ENCODE measurements at regions not wholly inside any gene's neighbourhood (a gene's known extent, or its start where the extent isn't known, plus 50 kb on each side); places are given as distances from the start of the nearest gene placed in this dataset.

DNA sequence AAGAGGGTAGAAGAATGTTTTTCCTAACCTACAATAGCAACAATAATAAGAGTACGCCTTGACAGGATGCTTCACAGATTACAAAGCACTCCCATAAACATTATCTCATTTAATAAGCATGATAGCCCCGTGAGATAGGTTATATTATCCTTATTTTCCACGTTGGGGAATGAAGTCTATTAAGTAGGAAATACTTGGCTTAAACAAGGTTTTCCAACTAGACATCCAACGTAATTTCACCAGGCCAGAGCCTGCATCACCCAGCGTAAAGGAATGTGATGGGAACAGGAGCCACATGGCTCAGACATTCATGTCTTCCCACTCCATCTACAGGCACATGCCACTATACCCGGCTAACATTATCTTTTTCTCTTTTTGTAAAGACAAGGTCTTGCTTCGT lies 223.4 kb upstream of the AMIGO2 start:
- Histone ChIP-seq H3K27ac (ENCODE audit: extremely low read length, insufficient read depth, low read length) (no peak overlapping the region), H2AFZ (ENCODE audit: low read length) (no peak overlapping the region), H3K9ac (ENCODE audit: insufficient read depth, low read depth, low read length) (no peak overlapping the region), H3K4me1 (ENCODE audit: insufficient read depth, low read length) (no peaks in the 10 kb centered on the region), H3K4me2 (ENCODE audit: low read depth, low read length) (no peak overlapping the region), H4K20me1 (ENCODE audit: insufficient read depth, low read length) (no peaks in the 10 kb centered on the region), H3K27me3 (ENCODE audit: control insufficient read depth in 1 of 2, insufficient read depth in 2 of 2, low read length in 2 of 2) (no peaks in the 10 kb centered on the region; a peak in 1 of 5 replicates), H3K9me3 (ENCODE audit: low read length) (no peaks in the 10 kb centered on the region), H3K4me3 (replicated peaks in 1 of 3; ENCODE audit: insufficient read depth in 1 of 3, low read depth in 2 of 3, low read length in 3 of 3) (no peak overlapping the region), H3K36me3 (replicated peaks in 1 of 2; ENCODE audit: control insufficient read depth in 1 of 2, insufficient read depth in 2 of 2, low read length in 2 of 2) (no peaks in the 10 kb centered on the region), H3K79me2 (ENCODE audit: insufficient read depth, low read length) (no peaks in the 10 kb centered on the region)
- intact Hi-C loops (cut with micrococcal nuclease; ENCODE audit: unreplicated experiment), result no loop called here
- FAIRE-seq, result no peak
- ChIA-PET CTCF (ENCODE audit: low intra/inter-chr PET ratio, low total read pairs) (no interaction called here), POLR2A (no interaction called here)
- TF ChIP-seq ZNF780A (CRISPR knock-in tag; IDR thresholded peaks at IDR 0.05) (no peak), GZF1 (CRISPR knock-in tag; IDR thresholded peaks at IDR 0.05) (no peak), GABPB1 (CRISPR knock-in tag; IDR thresholded peaks at IDR 0.05) (no peak), CREB1 (IDR thresholded peaks at IDR 0.05) (no peak), CREB1 (CRISPR knock-in tag; IDR thresholded peaks at IDR 0.05) (no peak)
- TF ChIP-seq, protein P1, sequence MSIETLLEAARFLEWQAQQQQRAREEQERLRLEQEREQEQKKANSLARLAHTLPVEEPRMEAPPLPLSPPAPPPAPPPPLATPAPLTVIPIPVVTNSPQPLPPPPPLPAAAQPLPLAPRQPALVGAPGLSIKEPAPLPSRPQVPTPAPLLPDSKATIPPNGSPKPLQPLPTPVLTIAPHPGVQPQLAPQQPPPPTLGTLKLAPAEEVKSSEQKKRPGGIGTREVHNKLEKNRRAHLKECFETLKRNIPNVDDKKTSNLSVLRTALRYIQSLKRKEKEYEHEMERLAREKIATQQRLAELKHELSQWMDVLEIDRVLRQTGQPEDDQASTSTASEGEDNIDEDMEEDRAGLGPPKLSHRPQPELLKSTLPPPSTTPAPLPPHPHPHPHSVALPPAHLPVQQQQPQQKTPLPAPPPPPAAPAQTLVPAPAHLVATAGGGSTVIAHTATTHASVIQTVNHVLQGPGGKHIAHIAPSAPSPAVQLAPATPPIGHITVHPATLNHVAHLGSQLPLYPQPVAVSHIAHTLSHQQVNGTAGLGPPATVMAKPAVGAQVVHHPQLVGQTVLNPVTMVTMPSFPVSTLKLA (IDR thresholded peaks at IDR 0.05), result peak; percentile 61
- no peak for ATAC-seq
- in situ Hi-C loops (cut with HindIII; ENCODE audit: extremely low pct_ligation_motif_present, low pct_unique_long_range_greater_than_20kb), result loop anchor here (25.0 kb wide), 1 partner anchor 966 kb away; no protein-coding TSS in a partner anchor
- DNase-seq (ENCODE audit: low spot score), result no peak
- 20% methylated on average over 7 of the region's 7 CpGs for whole genome bisulfite sequencing (ENCODE audit: low lambda C conversion rate)
- BruUV-seq (replicated peaks), result no TSS peak

- H3K79me2 ChIP-seq (ENCODE audit: insufficient read depth, low read length), result no peaks in the 10 kb centered on the region
- H3K9me3 ChIP-seq (ENCODE audit: low read length), result no peaks in the 10 kb centered on the region
- H3K36me3 ChIP-seq (replicated peaks in 1 of 2; ENCODE audit: control insufficient read depth in 1 of 2, insufficient read depth in 2 of 2, low read length in 2 of 2), result no peaks in the 10 kb centered on the region
- no peak overlapping the region for H3K27ac ChIP-seq (ENCODE audit: extremely low read length, insufficient read depth, low read length)
- ATAC-seq, result no peak
- no peak overlapping the region for H3K4me2 ChIP-seq (ENCODE audit: low read depth, low read length)
- H3K4me1 ChIP-seq (ENCODE audit: insufficient read depth, low read length), result no peaks in the 10 kb centered on the region
- ChIA-PET POLR2A (no interaction called here), CTCF (ENCODE audit: low intra/inter-chr PET ratio, low total read pairs) (no interaction called here)
- no peak overlapping the region for H2AFZ ChIP-seq (ENCODE audit: low read length)
- no peak overlapping the region for H3K9ac ChIP-seq (ENCODE audit: insufficient read depth, low read depth, low read length)
- no peaks in the 10 kb centered on the region; a peak in 1 of 5 replicates for H3K27me3 ChIP-seq (ENCODE audit: control insufficient read depth in 1 of 2, insufficient read depth in 2 of 2, low read length in 2 of 2)
- H3K4me3 ChIP-seq (replicated peaks in 1 of 3; ENCODE audit: insufficient read depth in 1 of 3, low read depth in 2 of 3, low read length in 3 of 3), result no peak overlapping the region
- no TSS peak for BruUV-seq (replicated peaks)
- DNase-seq (ENCODE audit: low spot score), result no peak
- intact Hi-C loops (cut with micrococcal nuclease; ENCODE audit: unreplicated experiment) (no loop called here), in situ Hi-C loops (cut with HindIII; ENCODE audit: extremely low pct_ligation_motif_present, low pct_unique_long_range_greater_than_20kb) (loop anchor here (25.0 kb wide), 1 partner anchor 965 kb away; no protein-coding TSS in a partner anchor)
- 16% methylated on average over 6 of the region's 6 CpGs for WGBS (ENCODE audit: low lambda C conversion rate)
- H4K20me1 ChIP-seq (ENCODE audit: insufficient read depth, low read length), result no peaks in the 10 kb centered on the region
- no peak for FAIRE-seq
- TF ChIP-seq PRDM10 (CRISPR knock-in tag; IDR thresholded peaks at IDR 0.05; ENCODE audit: low read depth) (no peak), ZNF3 (CRISPR knock-in tag; IDR thresholded peaks at IDR 0.05) (no peak), KAT2B (IDR thresholded peaks at IDR 0.05; ENCODE audit: borderline replicate concordance, low read depth, low read length) (no peak)
- TF ChIP-seq, protein P2, sequence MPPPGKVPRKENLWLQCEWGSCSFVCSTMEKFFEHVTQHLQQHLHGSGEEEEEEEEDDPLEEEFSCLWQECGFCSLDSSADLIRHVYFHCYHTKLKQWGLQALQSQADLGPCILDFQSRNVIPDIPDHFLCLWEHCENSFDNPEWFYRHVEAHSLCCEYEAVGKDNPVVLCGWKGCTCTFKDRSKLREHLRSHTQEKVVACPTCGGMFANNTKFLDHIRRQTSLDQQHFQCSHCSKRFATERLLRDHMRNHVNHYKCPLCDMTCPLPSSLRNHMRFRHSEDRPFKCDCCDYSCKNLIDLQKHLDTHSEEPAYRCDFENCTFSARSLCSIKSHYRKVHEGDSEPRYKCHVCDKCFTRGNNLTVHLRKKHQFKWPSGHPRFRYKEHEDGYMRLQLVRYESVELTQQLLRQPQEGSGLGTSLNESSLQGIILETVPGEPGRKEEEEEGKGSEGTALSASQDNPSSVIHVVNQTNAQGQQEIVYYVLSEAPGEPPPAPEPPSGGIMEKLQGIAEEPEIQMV (CRISPR knock-in tag; IDR thresholded peaks at IDR 0.05; ENCODE audit: low read depth), result no peak
These were observed 222.4 kb upstream of the AMIGO2 start for GRCh38 chr12:47302111-47302671.

Measured in HepG2 (cell line).